Activated effector memory CD4-positive, alpha-beta T cell treated with anti-CD3 and anti-CD28 coated beads, Interleukin-2, amount 50 U/mL, for 16 hours (primary cell): ENCODE measurements at regions not wholly inside any gene's neighbourhood (a gene's known extent, or its start where the extent isn't known, plus 50 kb on each side); places are given as distances from the start of the nearest gene placed in this dataset.
"Not testable (repeated sequence)": the region's sequence is repeated elsewhere in the genome, so short reads cannot be mapped to it uniquely, and the experiment has no call there.

Experiments
- DNase-seq: peaks from one replicate; pipeline ENCODE4 v3.0.0-alpha.2; 2020

GRCh38 chr2:83229443-83229842 is 1229.6 kb downstream of the SUCLG1 start:
- no peak for DNase-seq

DNA sequence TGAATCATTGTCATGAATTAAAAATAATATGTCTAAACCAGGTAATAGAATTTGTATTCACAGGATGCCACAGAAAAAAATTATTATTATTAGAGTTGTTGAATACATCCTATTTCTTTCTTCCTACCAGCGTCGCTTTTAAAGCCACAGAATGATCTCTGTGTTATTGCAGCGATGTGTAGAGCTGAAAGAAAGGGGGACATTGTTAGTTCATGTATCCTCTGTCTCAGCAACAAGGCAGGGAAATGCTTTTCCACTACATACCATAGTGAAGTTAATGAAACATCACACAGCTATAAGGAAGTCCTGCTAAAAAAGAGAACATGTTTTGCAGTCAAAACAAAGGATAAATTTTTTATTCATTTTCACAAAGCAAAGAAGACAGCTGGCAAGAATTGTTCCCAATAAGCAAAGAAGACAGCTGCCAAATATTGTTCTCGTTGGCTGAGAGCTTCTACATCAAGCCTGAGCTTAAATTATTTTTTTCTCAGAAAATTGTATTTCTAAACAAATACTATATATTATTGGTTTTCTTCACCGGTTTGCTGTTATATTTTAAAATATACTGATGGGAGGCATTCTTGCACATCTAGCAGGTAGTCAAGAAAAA is 1234.4 kb downstream of the SUCLG1 start:
- no peak for DNase-seq

DNA sequence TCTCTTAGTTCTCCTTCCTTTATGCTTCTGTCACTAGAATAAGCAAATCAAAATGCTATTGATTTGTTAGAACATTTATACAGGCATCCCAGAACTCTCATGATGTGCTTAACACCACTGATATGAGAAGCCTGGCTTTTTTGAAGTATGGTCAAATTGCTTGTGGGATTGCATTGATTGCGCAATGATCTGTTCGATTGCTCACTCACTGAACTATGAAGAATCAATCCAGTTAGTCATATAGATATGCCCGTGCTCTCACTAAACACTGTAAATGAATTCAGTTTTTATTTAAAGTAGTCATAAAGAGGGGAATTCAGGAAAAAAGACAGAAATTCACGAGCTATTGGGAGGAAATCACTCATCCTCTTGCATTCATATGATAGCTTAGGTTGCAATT is 1237.8 kb downstream of the SUCLG1 start:
- no peak for DNase-seq

GRCh38 chr2:83217854-83218253 is 1241.2 kb downstream of the SUCLG1 start:
- DNase-seq: no peak

DNA sequence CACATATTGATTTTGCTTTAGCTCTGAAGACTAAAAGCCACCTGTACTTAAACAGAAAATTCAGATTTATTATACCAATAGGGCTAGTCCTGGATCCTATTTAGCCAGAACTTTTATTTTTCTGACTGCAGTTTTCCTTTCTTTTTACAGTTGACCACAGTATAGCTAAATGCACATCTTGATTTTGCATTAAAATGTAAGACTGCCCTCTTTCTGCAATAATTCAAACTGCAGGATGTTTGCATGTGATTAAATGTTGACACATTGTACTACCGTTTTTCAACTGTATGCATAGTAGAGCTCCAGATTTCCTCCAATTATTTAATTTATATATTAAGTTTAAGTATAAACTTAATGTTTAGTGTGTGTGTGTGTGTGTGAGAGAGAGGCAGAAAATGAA is 1262.9 kb downstream of the SUCLG1 start:
- DNase-seq: no peak

DNA sequence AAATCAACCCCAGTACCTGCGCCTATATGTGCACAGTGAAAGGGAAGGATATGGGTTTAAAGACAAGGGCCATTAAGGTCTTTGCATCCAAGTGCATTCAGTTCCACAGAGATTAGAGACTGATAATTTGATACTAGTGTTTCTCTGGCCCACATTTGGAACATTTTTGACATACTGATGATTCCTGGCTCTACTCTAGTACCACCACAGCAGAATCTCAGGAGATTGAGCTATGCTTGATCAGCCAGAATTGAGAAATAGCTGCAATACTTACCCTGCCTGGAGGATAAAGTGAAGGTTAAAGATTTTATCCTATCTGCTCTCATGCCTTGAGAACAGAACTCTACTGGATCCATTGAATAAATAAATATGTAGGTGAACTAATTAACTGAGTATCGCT is 1267.8 kb downstream of the SUCLG1 start:
- DNase-seq: no peak

DNA sequence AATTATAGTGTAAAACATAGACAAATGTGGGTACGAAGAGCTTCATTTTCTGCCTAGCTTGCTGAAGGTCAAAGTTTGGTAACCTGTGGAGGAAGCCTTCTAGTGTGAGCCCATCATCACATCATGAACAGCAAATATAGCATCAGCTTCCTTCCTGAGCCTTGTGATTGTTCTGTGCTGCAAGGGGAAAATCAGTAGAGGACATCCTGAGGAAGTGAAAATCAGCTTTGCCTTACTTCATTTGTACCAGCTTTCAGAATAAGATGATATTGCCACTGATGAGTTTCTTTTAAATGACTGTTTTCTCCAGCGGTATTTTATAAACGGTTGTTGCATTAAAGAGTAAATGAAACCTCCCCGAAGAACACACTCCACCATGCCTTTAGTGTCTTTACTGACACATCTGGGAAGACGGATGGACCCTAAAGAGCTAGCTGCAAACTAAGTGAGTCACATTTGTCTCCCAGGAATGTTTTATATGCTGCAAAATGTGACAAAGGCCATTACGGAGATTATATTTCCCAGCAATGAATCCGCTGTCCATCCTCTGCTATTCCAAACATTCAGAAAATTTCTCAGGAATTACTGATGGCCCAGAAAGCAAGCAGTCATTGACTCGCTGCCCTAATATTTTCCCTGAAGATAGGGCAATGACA is 1272.8 kb downstream of the SUCLG1 start:
- DNase-seq: no peak

GRCh38 chr2:83180862-83181530 is 1278.1 kb downstream of the SUCLG1 start:
- DNase-seq: not testable (repeated sequence)

DNA sequence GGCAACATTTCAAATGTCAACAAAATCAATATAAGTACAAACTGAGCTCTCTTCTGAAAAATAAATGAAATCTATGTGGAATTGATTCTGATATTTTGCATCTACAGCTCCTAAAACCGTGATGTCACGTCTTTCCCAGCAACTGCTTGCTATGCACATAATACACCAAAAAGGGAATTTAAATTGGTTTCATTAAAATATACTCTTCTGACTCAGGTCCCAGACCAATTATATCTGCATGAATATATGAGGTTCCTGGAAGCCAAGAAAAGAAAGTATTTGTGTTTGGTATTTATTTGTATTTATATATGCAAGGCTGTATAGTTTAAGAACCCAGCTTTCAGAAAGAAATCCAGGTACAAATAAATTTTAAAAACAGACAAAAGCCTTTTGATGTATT is 1282.5 kb downstream of the SUCLG1 start:
- no peak for DNase-seq

DNA sequence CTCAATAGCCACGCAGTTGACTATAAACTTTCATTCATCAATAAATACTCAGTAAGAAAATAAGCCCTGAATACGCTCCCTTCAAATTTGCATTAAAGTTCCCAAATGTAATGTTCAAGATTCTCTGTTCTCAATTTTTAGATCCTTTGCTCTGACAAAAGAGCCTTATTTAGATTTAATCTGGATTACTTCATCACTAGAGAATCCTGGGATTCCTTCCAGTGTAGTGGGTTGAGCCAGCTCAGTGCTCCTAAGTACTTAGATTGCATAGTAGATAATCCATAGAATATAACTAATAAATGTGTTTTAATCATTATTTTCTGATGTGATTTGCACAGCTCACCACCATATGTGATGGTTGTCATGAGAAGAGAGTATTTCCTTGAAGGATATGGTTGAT is 1286.2 kb downstream of the SUCLG1 start:
- no peak for DNase-seq

DNA sequence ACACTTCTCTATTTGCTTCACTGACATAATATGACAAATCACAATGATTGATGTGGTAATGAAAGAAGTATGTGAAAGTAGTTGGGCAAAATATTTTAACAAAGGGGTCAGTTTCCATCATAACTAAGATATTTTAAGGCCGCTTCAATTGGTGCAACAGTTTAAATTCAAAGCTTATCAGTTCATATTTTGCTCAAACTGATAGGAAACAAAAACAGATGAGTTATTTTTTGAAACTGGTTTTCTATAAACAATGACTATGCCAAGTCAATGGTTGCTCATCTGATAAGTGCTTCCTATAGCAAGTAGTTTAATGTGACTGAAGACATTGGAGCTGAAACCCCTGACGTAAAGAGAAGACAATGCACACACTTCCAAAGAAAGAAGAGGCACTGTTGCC is 1290.7 kb downstream of the SUCLG1 start:
- no peak for DNase-seq

DNA sequence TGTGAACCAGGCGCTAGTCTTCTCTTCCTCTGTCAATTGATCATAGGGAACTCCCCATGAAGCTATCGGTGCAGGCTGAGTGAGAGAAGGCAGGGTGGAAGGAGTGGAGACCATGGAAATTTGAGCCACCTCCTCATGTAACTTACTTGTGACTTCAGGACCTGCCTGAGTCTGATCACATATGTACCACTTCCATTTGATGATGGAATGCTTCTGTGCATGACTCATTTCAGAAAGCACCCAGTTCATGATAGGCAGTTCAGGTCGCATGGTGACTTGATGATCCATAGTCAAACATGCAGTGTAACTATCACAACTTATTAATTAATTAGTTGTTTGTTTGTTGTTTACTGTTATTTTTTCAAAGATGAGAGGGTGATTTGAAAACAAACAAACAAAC is 1296.7 kb downstream of the SUCLG1 start:
- DNase-seq: no peak

GRCh38 chr2:83160571-83160970 is 1298.5 kb downstream of the SUCLG1 start:
- DNase-seq: no peak

DNA sequence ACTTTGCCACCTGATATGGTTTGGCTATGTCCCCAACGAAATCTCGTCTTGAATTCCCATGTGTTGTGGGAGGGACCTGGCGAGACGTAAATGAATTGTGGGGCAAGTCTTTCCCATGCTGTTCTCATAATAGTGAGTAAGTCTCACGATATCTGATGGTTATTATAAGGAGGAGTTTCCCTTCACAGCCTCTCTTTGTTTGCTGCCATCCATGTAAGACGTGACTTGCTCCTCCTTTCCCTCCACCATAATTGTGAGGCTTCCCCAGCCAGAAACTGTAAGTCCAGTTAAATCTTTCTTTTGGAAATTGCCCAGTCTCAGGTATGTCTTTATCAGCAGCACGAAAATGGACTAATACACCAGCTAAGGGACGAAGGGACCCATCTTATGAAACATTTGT is 1303.3 kb downstream of the SUCLG1 start:
- no peak for DNase-seq

DNA sequence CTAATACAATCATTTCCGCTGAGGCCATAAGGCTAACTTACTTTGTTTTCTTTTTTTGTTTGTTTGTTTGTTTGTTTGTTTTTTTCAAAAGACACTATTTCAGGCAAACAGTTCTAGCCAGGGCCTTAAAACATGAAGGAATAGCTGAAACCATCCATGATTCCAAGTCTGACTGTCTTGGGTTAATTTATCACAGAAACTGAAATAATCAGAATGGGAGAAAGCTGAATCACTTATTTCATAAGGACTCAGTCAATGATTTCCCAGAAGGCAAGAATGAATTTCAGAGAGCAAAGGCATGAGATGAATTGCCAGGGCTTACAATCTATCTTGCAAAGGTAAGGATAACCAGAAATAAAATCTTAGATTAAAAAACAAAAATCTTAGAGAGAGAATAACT is 1315.1 kb downstream of the SUCLG1 start:
- no peak for DNase-seq

DNA sequence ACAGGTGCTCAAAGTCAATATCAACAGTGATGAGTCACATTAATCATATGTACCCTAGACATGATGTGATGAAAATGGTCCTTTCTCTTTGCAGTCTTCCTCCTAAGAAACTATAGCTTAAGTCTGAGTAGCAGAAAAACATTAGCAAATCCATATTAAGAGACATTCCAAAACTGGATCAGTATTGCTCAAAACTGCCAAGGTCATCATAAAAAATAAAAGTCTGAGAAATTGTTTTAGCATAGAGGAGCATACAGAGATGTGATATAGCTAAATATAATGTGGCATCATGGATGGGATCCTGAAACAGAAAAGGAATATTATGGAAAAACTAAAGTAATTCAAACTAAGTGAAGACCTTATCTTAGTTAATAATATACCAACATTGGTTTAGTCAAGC is 1316.1 kb downstream of the SUCLG1 start:
- DNase-seq: no peak

GRCh38 chr2:83115606-83116005 is 1343.5 kb downstream of the SUCLG1 start:
- DNase-seq: no peak

DNA sequence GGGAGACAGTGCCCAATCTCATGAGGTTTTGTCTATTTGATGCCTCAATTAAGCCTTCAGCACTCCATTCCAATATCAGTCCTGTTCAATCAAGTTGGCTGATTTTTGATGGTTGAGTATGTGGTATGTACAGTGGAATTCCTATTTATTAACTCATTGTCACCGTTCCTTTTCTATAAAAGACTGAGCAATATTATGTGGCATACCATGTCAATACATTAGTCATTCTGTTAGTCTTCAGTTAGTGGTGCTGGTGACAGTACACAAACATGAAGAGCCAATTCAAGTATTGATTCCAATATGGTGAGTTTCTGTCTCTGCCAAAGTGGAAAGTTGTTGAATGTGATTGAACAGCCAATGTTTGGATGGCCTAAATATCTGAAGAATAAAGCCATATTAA is 1343.9 kb downstream of the SUCLG1 start:
- DNase-seq: no peak

GRCh38 chr2:83113953-83114352 is 1345.1 kb downstream of the SUCLG1 start:
- DNase-seq: no peak

GRCh38 chr2:83112858-83113257 is 1346.2 kb downstream of the SUCLG1 start:
- no peak for DNase-seq

- DNase-seq: no peak
Observed at GRCh38 chr2:83109284-83109683, 1349.8 kb downstream of the SUCLG1 start.

DNA sequence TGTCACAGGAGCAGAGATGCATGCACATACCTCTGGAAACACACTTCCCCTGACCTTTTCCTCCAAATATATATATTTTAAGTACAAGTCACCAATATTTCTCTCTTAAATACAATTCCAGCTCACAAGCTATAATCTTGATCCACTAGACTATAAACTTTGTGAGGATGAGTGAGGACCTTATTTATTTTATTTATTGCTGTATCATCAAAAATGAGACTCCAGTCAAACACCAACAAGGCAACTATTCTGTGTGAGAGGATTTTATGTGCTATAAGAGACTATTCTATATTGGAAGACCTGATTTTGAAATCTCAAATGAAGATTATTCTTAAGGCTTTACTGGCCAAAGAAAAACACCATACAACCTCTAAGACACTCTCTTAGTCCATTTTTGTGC is 1352.2 kb downstream of the SUCLG1 start:
- DNase-seq: no peak

- DNase-seq: no peak
Observed at GRCh38 chr2:83104202-83104601, 1354.9 kb downstream of the SUCLG1 start.

DNA sequence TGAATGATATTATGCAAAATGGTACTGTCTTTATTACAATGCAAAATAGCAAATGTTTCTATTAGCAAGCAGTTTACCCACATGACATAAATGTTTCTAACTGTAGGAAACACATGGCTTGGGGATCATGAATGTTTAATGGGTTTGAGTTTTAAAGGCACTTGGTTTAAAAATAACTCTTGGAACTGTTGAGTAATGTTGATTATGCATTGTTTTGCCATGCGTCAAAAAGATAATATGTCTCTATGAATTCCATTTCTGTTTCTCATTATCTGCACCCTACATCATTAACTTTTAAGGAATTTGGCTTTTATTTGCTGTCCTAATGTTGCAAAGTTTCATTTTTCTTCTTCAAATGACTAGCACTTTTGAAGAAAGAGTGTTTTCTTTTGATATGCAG is 1355.5 kb downstream of the SUCLG1 start:
- no peak for DNase-seq

GRCh38 chr2:83089051-83089450 is 1370.0 kb downstream of the SUCLG1 start:
- not testable (repeated sequence) for DNase-seq
